ENCODE measurements at regions not wholly inside any gene's neighbourhood (a gene's known extent, or its start where the extent isn't known, plus 50 kb on each side); places are given as distances from the start of the nearest gene placed in this dataset.

DNA sequence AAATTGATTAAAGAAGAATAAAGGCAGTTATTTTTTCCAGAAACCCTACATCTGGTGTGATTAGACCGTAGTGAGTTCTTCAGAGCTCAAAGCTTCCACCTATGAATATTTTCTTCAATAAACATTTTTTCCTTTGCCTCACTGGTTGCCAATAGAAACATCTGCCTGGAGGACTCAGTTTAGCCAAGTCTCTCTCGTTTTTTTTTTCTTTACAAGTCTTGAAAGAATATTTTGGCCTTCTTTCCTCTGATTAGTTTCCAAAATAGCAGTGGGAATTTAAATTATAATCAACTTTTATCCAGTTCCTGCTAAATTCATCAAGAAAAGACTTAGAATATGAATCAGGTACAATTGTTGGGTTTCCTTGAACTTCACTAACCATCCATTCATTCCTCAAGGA is 897.5 kb downstream of the TLE1 start:
- Histone ChIP-seq H3K9me2 (replicated peaks; ENCODE audit: control insufficient read depth, low read length) (no peaks in the 10 kb centered on the region), H4K20me1 (ENCODE audit: control insufficient read depth, insufficient read depth, low read depth, low read length) (no peaks in the 10 kb centered on the region), H3K27ac (ENCODE audit: low read depth, low read length) (no peak overlapping the region), H3K36me3 (ENCODE audit: control insufficient read depth, low read length) (no peaks in the 10 kb centered on the region), H3K9me3 (ENCODE audit: control insufficient read depth, insufficient read depth, low read length) (no peaks in the 10 kb centered on the region), H3K79me2 (ENCODE audit: control insufficient read depth, low read length) (no peaks in the 10 kb centered on the region), H3K27me3 (ENCODE audit: control insufficient read depth, low read length) (no peaks in the 10 kb centered on the region), H3F3A (ENCODE audit: control insufficient read depth, insufficient read depth) (no peaks in the 10 kb centered on the region), H3K4me3 (ENCODE audit: low read length) (no peak overlapping the region), H3K4me2 (ENCODE audit: low read length) (no peak overlapping the region), H3K4me1 (ENCODE audit: control insufficient read depth, low read length) (no peaks in the 10 kb centered on the region)
- TF ChIP-seq EZH2phosphoT487 (IDR thresholded peaks at IDR 0.05; ENCODE audit: borderline replicate concordance, low read length), result no peak
- TF ChIP-seq CTCF (IDR thresholded peaks at IDR 0.05; ENCODE audit: low read depth, low read length, poor library complexity, severe bottlenecking), result no peak

GRCh38 chr9:80790764-80791163 is 898.6 kb downstream of the TLE1 start:
- Histone ChIP-seq H3K9me3 (ENCODE audit: control insufficient read depth, insufficient read depth, low read length) (no peaks in the 10 kb centered on the region), H3K9me2 (replicated peaks; ENCODE audit: control insufficient read depth, low read length) (no peaks in the 10 kb centered on the region), H3K27me3 (ENCODE audit: control insufficient read depth, low read length) (no peaks in the 10 kb centered on the region), H3K4me1 (ENCODE audit: control insufficient read depth, low read length) (no peaks in the 10 kb centered on the region), H4K20me1 (ENCODE audit: control insufficient read depth, insufficient read depth, low read depth, low read length) (no peaks in the 10 kb centered on the region), H3K36me3 (ENCODE audit: control insufficient read depth, low read length) (no peaks in the 10 kb centered on the region), H3F3A (ENCODE audit: control insufficient read depth, insufficient read depth) (no peaks in the 10 kb centered on the region), H3K4me2 (ENCODE audit: low read length) (no peak overlapping the region), H3K27ac (ENCODE audit: low read depth, low read length) (no peak overlapping the region), H3K4me3 (ENCODE audit: low read length) (no peak overlapping the region), H3K79me2 (ENCODE audit: control insufficient read depth, low read length) (no peaks in the 10 kb centered on the region)
- no peak for TF ChIP-seq EZH2phosphoT487 (IDR thresholded peaks at IDR 0.05; ENCODE audit: borderline replicate concordance, low read length)
- TF ChIP-seq CTCF (IDR thresholded peaks at IDR 0.05; ENCODE audit: low read depth, low read length, poor library complexity, severe bottlenecking), result no peak

GRCh38 chr9:80789831-80790230 is 899.5 kb downstream of the TLE1 start:
- TF ChIP-seq CTCF (IDR thresholded peaks at IDR 0.05; ENCODE audit: low read depth, low read length, poor library complexity, severe bottlenecking), result no peak
- TF ChIP-seq EZH2phosphoT487 (IDR thresholded peaks at IDR 0.05; ENCODE audit: borderline replicate concordance, low read length), result no peak
- no peaks in the 10 kb centered on the region for H3K9me3 ChIP-seq (ENCODE audit: control insufficient read depth, insufficient read depth, low read length)
- no peaks in the 10 kb centered on the region for H3K79me2 ChIP-seq (ENCODE audit: control insufficient read depth, low read length)
- no peak overlapping the region for H3K4me2 ChIP-seq (ENCODE audit: low read length)
- no peaks in the 10 kb centered on the region for H3K27me3 ChIP-seq (ENCODE audit: control insufficient read depth, low read length)
- H3K4me1 ChIP-seq (ENCODE audit: control insufficient read depth, low read length), result no peaks in the 10 kb centered on the region
- no peak overlapping the region for H3K27ac ChIP-seq (ENCODE audit: low read depth, low read length)
- no peaks in the 10 kb centered on the region for H3K36me3 ChIP-seq (ENCODE audit: control insufficient read depth, low read length)
- no peaks in the 10 kb centered on the region for H4K20me1 ChIP-seq (ENCODE audit: control insufficient read depth, insufficient read depth, low read depth, low read length)
- no peaks in the 10 kb centered on the region for H3F3A ChIP-seq (ENCODE audit: control insufficient read depth, insufficient read depth)
- no peak overlapping the region for H3K4me3 ChIP-seq (ENCODE audit: low read length)
- H3K9me2 ChIP-seq (replicated peaks; ENCODE audit: control insufficient read depth, low read length), result no peaks in the 10 kb centered on the region

GRCh38 chr9:80787636-80788035 is 901.7 kb downstream of the TLE1 start:
- H3K36me3 ChIP-seq (ENCODE audit: control insufficient read depth, low read length), result no peaks in the 10 kb centered on the region
- H4K20me1 ChIP-seq (ENCODE audit: control insufficient read depth, insufficient read depth, low read depth, low read length), result no peaks in the 10 kb centered on the region
- no peak overlapping the region for H3K4me2 ChIP-seq (ENCODE audit: low read length)
- no peaks in the 10 kb centered on the region for H3K9me3 ChIP-seq (ENCODE audit: control insufficient read depth, insufficient read depth, low read length)
- no peak overlapping the region for H3K27ac ChIP-seq (ENCODE audit: low read depth, low read length)
- H3K4me1 ChIP-seq (ENCODE audit: control insufficient read depth, low read length), result no peaks in the 10 kb centered on the region
- no peaks in the 10 kb centered on the region for H3K9me2 ChIP-seq (replicated peaks; ENCODE audit: control insufficient read depth, low read length)
- no peak for TF ChIP-seq EZH2phosphoT487 (IDR thresholded peaks at IDR 0.05; ENCODE audit: borderline replicate concordance, low read length)
- no peaks in the 10 kb centered on the region for H3K79me2 ChIP-seq (ENCODE audit: control insufficient read depth, low read length)
- no peaks in the 10 kb centered on the region for H3K27me3 ChIP-seq (ENCODE audit: control insufficient read depth, low read length)
- no peak overlapping the region for H3K4me3 ChIP-seq (ENCODE audit: low read length)
- H3F3A ChIP-seq (ENCODE audit: control insufficient read depth, insufficient read depth), result no peaks in the 10 kb centered on the region
